Muscle layer of colon (tissue), 2 donors: ENCODE measurements at regions not wholly inside any gene's neighbourhood (a gene's known extent, or its start where the extent isn't known, plus 50 kb on each side); places are given as distances from the start of the nearest gene placed in this dataset.

Experiments
- H3K27ac ChIP-seq: one replicate; pipeline ENCODE4 v1.7.0; 2013; ENCODE audit warnings: low read depth, mild to moderate bottlenecking, low read length, moderate library complexity
- H3K27me3 ChIP-seq, 2 donors: one replicate each; pipeline ENCODE4 v1.7.0; 2013; ENCODE audit warnings: low read length in 2 of 2, mild to moderate bottlenecking in 2 of 2; ENCODE audit not compliant: insufficient read depth in 2 of 2, control insufficient read depth in 1 of 2
- H3K36me3 ChIP-seq: one replicate; pipeline ENCODE4 v1.7.0; 2013; ENCODE audit warnings: mild to moderate bottlenecking, low read length; ENCODE audit not compliant: insufficient read depth
- H3K4me1 ChIP-seq: one replicate; pipeline ENCODE4 v1.7.0; 2013; ENCODE audit warnings: mild to moderate bottlenecking, low read length; ENCODE audit not compliant: insufficient read depth
- H3K4me3 ChIP-seq, 2 donors: one replicate each; pipeline ENCODE4 v1.7.0; 2013; ENCODE audit warnings: low read length in 2 of 2, low read depth in 1 of 2, mild to moderate bottlenecking in 1 of 2, moderate library complexity in 1 of 2
- H3K9ac ChIP-seq: one replicate; pipeline ENCODE4 v1.7.0; 2013; ENCODE audit warnings: low read length
- H3K9me3 ChIP-seq: one replicate; pipeline ENCODE4 v1.7.0; 2013; ENCODE audit warnings: mild to moderate bottlenecking, low read length
- donor health status: abdominal sarcoma.
- donor health status: Adenocarcinoma of cecum.

GRCh38 chr4:137968956-137969678, 273.0 kb downstream of the SLC7A11 start:
- Histone ChIP-seq H3K27me3 (no peaks in the 10 kb centered on the region), H3K4me1 (no peaks in the 10 kb centered on the region), H3K36me3 (no peaks in the 10 kb centered on the region), H3K4me3 (no peak overlapping the region), H3K9ac (no peak overlapping the region), H3K9me3 (no peaks in the 10 kb centered on the region), H3K27ac (no peak overlapping the region)

GRCh38 chr4:137967480-137968190, 274.5 kb downstream of the SLC7A11 start:
- Histone ChIP-seq H3K4me1 (no peaks in the 10 kb centered on the region), H3K9me3 (no peaks in the 10 kb centered on the region), H3K27me3 (no peaks in the 10 kb centered on the region), H3K27ac (no peak overlapping the region), H3K4me3 (no peak overlapping the region), H3K36me3 (no peaks in the 10 kb centered on the region), H3K9ac (no peak overlapping the region)

- H3K36me3 ChIP-seq: no peaks in the 10 kb centered on the region
- H3K27ac ChIP-seq: no peak overlapping the region
- H3K27me3 ChIP-seq: no peaks in the 10 kb centered on the region
- no peak overlapping the region for H3K9ac ChIP-seq
- H3K4me3 ChIP-seq: no peak overlapping the region
- H3K4me1 ChIP-seq: no peaks in the 10 kb centered on the region
- no peaks in the 10 kb centered on the region for H3K9me3 ChIP-seq
Measured at GRCh38 chr4:137966504-137966903, 275.6 kb downstream of the SLC7A11 start.

- Histone ChIP-seq H3K27me3 (no peaks in the 10 kb centered on the region), H3K9ac (no peak overlapping the region), H3K4me1 (peaks cover 4% of the 10 kb centered on the region), H3K27ac (no peak overlapping the region), H3K36me3 (no peaks in the 10 kb centered on the region), H3K4me3 (no peak overlapping the region), H3K9me3 (no peaks in the 10 kb centered on the region)
Measured at GRCh38 chr4:137961051-137961438, 281.1 kb downstream of the SLC7A11 start.

GRCh38 chr4:137960371-137961050, 281.6 kb downstream of the SLC7A11 start:
- no peak overlapping the region for H3K4me3 ChIP-seq
- no peak overlapping the region for H3K9ac ChIP-seq
- no peaks in the 10 kb centered on the region for H3K9me3 ChIP-seq
- H3K4me1 ChIP-seq: peaks cover 4% of the 10 kb centered on the region
- no peaks in the 10 kb centered on the region for H3K27me3 ChIP-seq
- H3K27ac ChIP-seq: no peak overlapping the region
- no peaks in the 10 kb centered on the region for H3K36me3 ChIP-seq

GRCh38 chr4:137957806-137958205, 284.3 kb downstream of the SLC7A11 start:
- no peaks in the 10 kb centered on the region for H3K9me3 ChIP-seq
- no peak overlapping the region for H3K4me3 ChIP-seq
- H3K27ac ChIP-seq: no peak overlapping the region
- H3K27me3 ChIP-seq: no peaks in the 10 kb centered on the region
- no peaks in the 10 kb centered on the region for H3K36me3 ChIP-seq
- H3K9ac ChIP-seq: no peak overlapping the region
- H3K4me1 ChIP-seq: peaks cover 4% of the 10 kb centered on the region

- Histone ChIP-seq H3K27ac (no peak overlapping the region), H3K36me3 (no peaks in the 10 kb centered on the region), H3K9me3 (no peaks in the 10 kb centered on the region), H3K27me3 (no peaks in the 10 kb centered on the region), H3K9ac (no peak overlapping the region), H3K4me1 (peaks cover 4% of the 10 kb centered on the region), H3K4me3 (no peak overlapping the region)
Measured at GRCh38 chr4:137956256-137956655, 285.9 kb downstream of the SLC7A11 start.

GRCh38 chr4:137955595-137955994, 286.6 kb downstream of the SLC7A11 start:
- Histone ChIP-seq H3K36me3 (no peaks in the 10 kb centered on the region), H3K9ac (no peak overlapping the region), H3K27me3 (no peaks in the 10 kb centered on the region), H3K27ac (no peak overlapping the region), H3K4me3 (no peak overlapping the region), H3K9me3 (no peaks in the 10 kb centered on the region), H3K4me1 (no peaks in the 10 kb centered on the region)

- Histone ChIP-seq H3K9me3 (peaks cover 3% of the 10 kb centered on the region), H3K4me3 (no peak overlapping the region), H3K9ac (no peak overlapping the region), H3K27me3 (no peaks in the 10 kb centered on the region), H3K27ac (no peak overlapping the region), H3K36me3 (no peaks in the 10 kb centered on the region), H3K4me1 (peaks cover 4% of the 10 kb centered on the region)
Measured at GRCh38 chr4:137952116-137952515, 290.0 kb downstream of the SLC7A11 start.

GRCh38 chr4:137950286-137950685, 291.9 kb downstream of the SLC7A11 start:
- peaks cover 3% of the 10 kb centered on the region for H3K9me3 ChIP-seq
- peaks cover 6% of the 10 kb centered on the region for H3K4me1 ChIP-seq
- H3K9ac ChIP-seq: no peak overlapping the region
- no peaks in the 10 kb centered on the region for H3K27me3 ChIP-seq
- no peak overlapping the region for H3K27ac ChIP-seq
- H3K36me3 ChIP-seq: no peaks in the 10 kb centered on the region
- no peak overlapping the region for H3K4me3 ChIP-seq

- H3K9me3 ChIP-seq: peaks cover 3% of the 10 kb centered on the region
- H3K27me3 ChIP-seq: no peaks in the 10 kb centered on the region
- no peaks in the 10 kb centered on the region for H3K36me3 ChIP-seq
- peaks cover 6% of the 10 kb centered on the region for H3K4me1 ChIP-seq
- H3K9ac ChIP-seq: no peak overlapping the region
- no peak overlapping the region for H3K27ac ChIP-seq
- no peak overlapping the region for H3K4me3 ChIP-seq
Measured at GRCh38 chr4:137949746-137950145, 292.4 kb downstream of the SLC7A11 start.
